H1 (cell line): ENCODE measurements at regions not wholly inside any gene's neighbourhood (a gene's known extent, or its start where the extent isn't known, plus 50 kb on each side); places are given as distances from the start of the nearest gene placed in this dataset.

ENCODE experiments used
- CTCF ChIA-PET: fragments of 300-600 bp; sonication (Branson Sonifier 250); formaldehyde crosslinking; loops from one replicate; lab custom pipeline; 2021; ENCODE audit not compliant: partially characterized antibody; lab: Charles Lee
- POLR2A ChIA-PET: fragments of 300-600 bp; sonication (Branson Sonifier 250); formaldehyde crosslinking; loops from one replicate; lab custom pipeline; 2021; ENCODE audit warnings: inconsistent platforms; ENCODE audit not compliant: partially characterized antibody; lab: Charles Lee
- DNase-seq, 2 experiments: peaks; one replicate each; pipeline versions ENCODE4 v3.0.0 to v3.0.0-alpha.2; 2010 to 2022; ENCODE audit warnings: low spot score in 2 of 2, low read depth in 1 of 2, mixed read lengths in 1 of 2
- FAIRE-seq: peaks from 2 replicates; lab custom pipeline; 2011; peaks lifted over from hg19 to GRCh38; lab: Jason Lieb, UNC
- H2AFZ ChIP-seq: 2 replicates; pipeline ENCODE4 v1.8.1; 2012; ENCODE audit warnings: low read length, inconsistent platforms
- H2AK5ac ChIP-seq: 2 replicates; pipeline ENCODE4 v1.6.1; 2013; ENCODE audit warnings: low read depth, low read length
- H2BK120ac ChIP-seq: replicated peaks from 2 replicates; pipeline ENCODE3; 2013; ENCODE audit warnings: low read depth, low read length, inconsistent platforms
- H2BK12ac ChIP-seq: 2 replicates; pipeline ENCODE4 v1.6.1; 2013; ENCODE audit warnings: low read depth, low read length
- H2BK15ac ChIP-seq: 2 replicates; pipeline ENCODE4 v1.6.1; 2013; ENCODE audit warnings: low read length
- H2BK20ac ChIP-seq: 2 replicates; pipeline ENCODE4 v1.6.1; 2013; ENCODE audit warnings: low read length
- H2BK5ac ChIP-seq: 2 replicates; pipeline ENCODE4 v1.6.1; 2013; ENCODE audit warnings: low read depth, low read length
- H3K14ac ChIP-seq: 2 replicates; pipeline ENCODE4 v1.6.1; 2013; ENCODE audit warnings: inconsistent platforms; ENCODE audit not compliant: insufficient read length
- H3K18ac ChIP-seq: 2 replicates; pipeline ENCODE4 v1.6.1; 2013; ENCODE audit warnings: low read length; ENCODE audit errors: extremely low read depth
- H3K23ac ChIP-seq: 2 replicates; pipeline ENCODE4 v1.6.1; 2013; ENCODE audit warnings: inconsistent platforms; ENCODE audit not compliant: insufficient read length
- H3K23me2 ChIP-seq: 2 replicates; pipeline ENCODE4 v1.6.1; 2013; ENCODE audit warnings: low read depth, low read length
- H3K27ac ChIP-seq: 2 replicates; pipeline ENCODE4 v1.6.1; 2011; ENCODE audit warnings: low read depth, low read length, inconsistent platforms
- H3K27me3 ChIP-seq, 4 experiments: replicated peaks in 1 of 4; 1 replicate in 1 of 4; 2 replicates in 3 of 4; pipeline versions ENCODE4 v1.6.1 to v1.8.1; 2011 to 2013; ENCODE audit warnings: low read length in 3 of 4, mild to moderate bottlenecking in 3 of 4, inconsistent platforms in 2 of 4, mixed read lengths in 2 of 4, moderate library complexity in 1 of 4; ENCODE audit not compliant: control insufficient read depth in 3 of 4, insufficient read depth in 3 of 4; ENCODE audit errors: extremely low read depth in 1 of 4
- H3K36me3 ChIP-seq, 4 experiments: 2 replicates each; pipeline versions ENCODE4 v1.6.1 to v1.8.1; 2011 to 2013; ENCODE audit warnings: mild to moderate bottlenecking in 4 of 4, low read length in 3 of 4, moderate library complexity in 2 of 4, control low read depth in 1 of 4, inconsistent platforms in 1 of 4; ENCODE audit not compliant: insufficient read depth in 4 of 4, control insufficient read depth in 2 of 4
- H3K4ac ChIP-seq: replicated peaks from 2 replicates; pipeline ENCODE3; 2013; ENCODE audit warnings: low read length, low read depth, mixed read lengths, inconsistent platforms; ENCODE audit not compliant: insufficient read length
- H3K4me1 ChIP-seq, 4 experiments: replicated peaks in 1 of 4; 1 replicate in 1 of 4; 2 replicates in 3 of 4; pipeline versions ENCODE4 v1.6.1 to v1.8.1; 2011 to 2013; ENCODE audit warnings: low read length in 3 of 4, inconsistent platforms in 2 of 4, mixed read lengths in 1 of 4; ENCODE audit not compliant: insufficient read depth in 4 of 4, control insufficient read depth in 3 of 4
- H3K4me2 ChIP-seq, 2 experiments: 2 replicates each; pipeline versions ENCODE4 v1.6.1 to v1.8.1; 2011 to 2013; ENCODE audit warnings: low read depth in 2 of 2, low read length in 2 of 2, control low read depth in 1 of 2, inconsistent platforms in 1 of 2, mild to moderate bottlenecking in 1 of 2; ENCODE audit not compliant: insufficient read depth in 1 of 2
- H3K4me3 ChIP-seq, 4 experiments: fragments of 200-600, 300-600 bp in 1 of 4; sonication (generic), shearing (Covaris generic), sonication (Bioruptor Twin) in 1 of 4; 2 replicates each; pipeline versions ENCODE4 v1.5.1 to v1.8.1; 2011 to 2016; ENCODE audit warnings: low read length in 4 of 4, low read depth in 3 of 4, control low read depth in 2 of 4, inconsistent platforms in 2 of 4, mild to moderate bottlenecking in 2 of 4, mixed read lengths in 1 of 4, moderate library complexity in 1 of 4; ENCODE audit not compliant: insufficient read depth in 2 of 4; ENCODE audit errors: extremely low read depth in 1 of 4
- H3K56ac ChIP-seq: replicated peaks from 2 replicates; pipeline ENCODE3; 2013; ENCODE audit warnings: low read depth, mild to moderate bottlenecking, mixed read lengths, low read length, inconsistent platforms; ENCODE audit not compliant: insufficient read length
- H3K79me1 ChIP-seq: 2 replicates; pipeline ENCODE4 v1.6.1; 2013; ENCODE audit warnings: low read depth, low read length, control low read depth
- H3K79me2 ChIP-seq, 2 experiments: 2 replicates each; pipeline versions ENCODE4 v1.6.1 to v1.8.1; 2012 to 2013; ENCODE audit warnings: low read length in 2 of 2, mild to moderate bottlenecking in 2 of 2, inconsistent platforms in 1 of 2; ENCODE audit not compliant: insufficient read depth in 2 of 2, control insufficient read depth in 1 of 2
- H3K9ac ChIP-seq, 4 experiments: replicated peaks in 1 of 4; 1 replicate in 1 of 4; 2 replicates in 3 of 4; pipeline versions ENCODE4 v1.6.1 to v1.8.1; 2011 to 2013; ENCODE audit warnings: low read depth in 3 of 4, low read length in 3 of 4, control low read depth in 2 of 4, mild to moderate bottlenecking in 2 of 4, moderate library complexity in 2 of 4, inconsistent platforms in 1 of 4; ENCODE audit errors: extremely low read depth in 1 of 4
- H3K9me3 ChIP-seq, 2 experiments: 2 replicates each; pipeline versions ENCODE4 v1.6.1 to v1.8.1; 2012 to 2013; ENCODE audit warnings: mild to moderate bottlenecking in 2 of 2, moderate library complexity in 2 of 2, control low read depth in 1 of 2, inconsistent platforms in 1 of 2, low read depth in 1 of 2, low read length in 1 of 2, mixed read lengths in 1 of 2; ENCODE audit not compliant: insufficient read depth in 2 of 2
- H4K20me1 ChIP-seq, 2 experiments: replicated peaks in 1 of 2; 2 replicates each; pipeline versions ENCODE3 to v1.8.1; 2011 to 2013; ENCODE audit warnings: inconsistent platforms in 2 of 2, low read length in 2 of 2, mild to moderate bottlenecking in 1 of 2; ENCODE audit not compliant: insufficient read depth in 2 of 2, control insufficient read depth in 1 of 2
- H4K5ac ChIP-seq: 2 replicates; pipeline ENCODE4 v1.6.1; 2013; ENCODE audit warnings: low read length, low read depth, mixed read lengths, inconsistent platforms; ENCODE audit not compliant: insufficient read length
- H4K8ac ChIP-seq: 2 replicates; pipeline ENCODE4 v1.8.0; 2013; ENCODE audit warnings: mild to moderate bottlenecking, moderate library complexity, low read length, inconsistent platforms; ENCODE audit not compliant: insufficient read depth; ENCODE audit errors: extremely low read depth
- H4K91ac ChIP-seq: replicated peaks from 2 replicates; pipeline ENCODE3; 2013; ENCODE audit warnings: low read length, mixed read lengths, inconsistent platforms; ENCODE audit not compliant: insufficient read length
- ASH2L ChIP-seq: fragments of 200-600, 300-600 bp; sonication (generic); IDR thresholded peaks from one replicate; pipeline ENCODE4 v1.7.1; 2017; ENCODE audit warnings: low read length
- BACH1 ChIP-seq: IDR thresholded peaks from 2 replicates; pipeline ENCODE4 v1.6.1; 2012; ENCODE audit warnings: low read length, improper control_type of control experiment
- EGR1 ChIP-seq: IDR thresholded peaks from 2 replicates; pipeline ENCODE4 v1.6.1; 2011; ENCODE audit warnings: low read depth, low read length, borderline replicate concordance
- GABPA ChIP-seq: IDR thresholded peaks from 2 replicates; pipeline ENCODE4 v1.6.1; 2011; ENCODE audit warnings: mild to moderate bottlenecking, low read length, moderate library complexity, borderline replicate concordance; ENCODE audit not compliant: insufficient read depth
- SAP30 ChIP-seq: fragments of 300-600 bp; sonication (generic); IDR thresholded peaks from 2 replicates; pipeline ENCODE4 v1.7.1; 2012; ENCODE audit warnings: low read length, moderate library complexity, mild to moderate bottlenecking, inconsistent platforms; ENCODE audit not compliant: insufficient read depth, insufficient replicate concordance
- SIX5 ChIP-seq: IDR thresholded peaks from 2 replicates; pipeline ENCODE4 v1.6.1; 2011; ENCODE audit warnings: mild to moderate bottlenecking, low read depth, low read length
- SP1 ChIP-seq: IDR thresholded peaks from 2 replicates; pipeline ENCODE4 v1.6.1; 2011; ENCODE audit warnings: low read depth, low read length
- SP4 ChIP-seq: IDR thresholded peaks from 2 replicates; pipeline ENCODE4 v1.6.1; 2012; ENCODE audit warnings: low read length, inconsistent platforms
- SUZ12 ChIP-seq: fragments of 200-600 bp; sonication (generic); IDR thresholded peaks from 2 replicates; pipeline ENCODE4 v1.6.1; 2012; ENCODE audit warnings: mild to moderate bottlenecking, inconsistent platforms, low read length, moderate library complexity, mixed read lengths
- TAF1 ChIP-seq: IDR thresholded peaks from 2 replicates; pipeline ENCODE4 v1.6.1; 2011; ENCODE audit warnings: mild to moderate bottlenecking, low read depth, low read length
- TAF7 ChIP-seq: optimal IDR thresholded peaks from 2 replicates; pipeline ENCODE3; 2011; ENCODE audit warnings: low read depth, mild to moderate bottlenecking, inconsistent platforms, low read length, moderate library complexity, borderline replicate concordance
- YY1 ChIP-seq: IDR thresholded peaks from 2 replicates; pipeline ENCODE4 v1.6.1; 2011; ENCODE audit warnings: low read depth, mild to moderate bottlenecking, low read length
- ZNF274 ChIP-seq: IDR thresholded peaks from 2 replicates; pipeline ENCODE4 v1.7.0; 2012; ENCODE audit warnings: low read length, borderline replicate concordance; ENCODE audit errors: extremely low read depth
- WGBS, 2 experiments: shearing (Covaris generic) in 1 of 2; methylation state at CpG; one replicate each; pipeline versions ENCODE4 v1.1.6 to v1.1.7; 2013 to 2015; ENCODE audit warnings: low lambda C conversion rate in 2 of 2, mixed read lengths in 2 of 2, inconsistent platforms in 1 of 2, low coverage in 1 of 2, missing lambda C conversion rate in 1 of 2; ENCODE audit not compliant: insufficient replicate concordance in 2 of 2, insufficient coverage in 1 of 2, insufficient read length in 1 of 2; ENCODE audit errors: extremely low coverage in 1 of 2, missing lambda C conversion rate in 1 of 2; 5-methylcytosine and 5-hydroxymethylcytosine counted together
- TF ChIP-seq, protein P1 (sequence below), 3 experiments: IDR thresholded peaks; 1 replicate in 2 of 3; 2 replicates in 1 of 3; pipeline versions ENCODE4 v1.5.1 to v1.6.1; 2011; ENCODE audit warnings: low read length in 3 of 3, mild to moderate bottlenecking in 3 of 3, inconsistent platforms in 2 of 3, low read depth in 1 of 3, moderate library complexity in 1 of 3; ENCODE audit not compliant: insufficient read depth in 1 of 3; ENCODE audit errors: control extremely low read depth in 1 of 3

DNA sequence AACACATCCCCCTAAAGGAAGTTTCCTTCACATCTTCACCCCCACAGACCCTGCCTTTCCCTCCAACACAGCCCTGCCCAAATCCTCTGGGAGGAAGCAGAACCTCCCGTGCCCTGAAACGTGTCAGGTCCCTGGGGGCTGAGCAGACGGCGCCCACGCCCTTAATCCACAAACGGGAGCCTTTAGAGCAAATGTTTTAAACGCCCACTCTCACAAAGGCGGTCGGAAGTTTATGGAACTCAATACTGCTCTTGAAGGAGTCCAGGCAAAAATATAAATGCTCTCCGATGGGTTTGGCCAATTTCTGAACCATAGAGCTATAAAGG, 237.1 kb upstream of the AFDN start:
- Histone ChIP-seq H2BK12ac (no peak overlapping the region), H4K5ac (no peak overlapping the region), H2BK20ac (no peak overlapping the region), H3K27ac (no peak overlapping the region), H3K23ac (no peak overlapping the region), H3K4me2 (no peak overlapping the region), H4K20me1 (peaks cover 0 to 8% of the 10 kb centered on the region in 2 experiments), H2AK5ac (no peak overlapping the region), H3K4me3 (no peak overlapping the region), H3K79me1 (no peaks in the 10 kb centered on the region), H3K4me1 (no peaks in the 10 kb centered on the region), H4K91ac (no peak overlapping the region), H2BK15ac (no peak overlapping the region), H3K9me3 (no peaks in the 10 kb centered on the region; a peak in 1 of 4 replicates), H3K36me3 (no peaks in the 10 kb centered on the region), H4K8ac (no peak overlapping the region), H3K9ac (no peak overlapping the region), H3K4ac (no peak overlapping the region), H3K79me2 (no peaks in the 10 kb centered on the region), H2BK120ac (no peak overlapping the region), H3K27me3 (no peaks in the 10 kb centered on the region), H3K18ac (no peak overlapping the region), H3K23me2 (peaks cover 13% of the 10 kb centered on the region; the same call in 1 of the 2 replicates), H2BK5ac (no peak overlapping the region), H2AFZ (no peak overlapping the region), H3K14ac (no peak overlapping the region), H3K56ac (no peak overlapping the region)
- ChIA-PET POLR2A (no interaction called here), CTCF (no interaction called here)
- FAIRE-seq (no peak), DNase-seq (no peak)
- 92% methylated on average over 10 of the region's 10 CpGs; no CpG with 5 or more reads in 1 of the 2 experiments for WGBS, 2 experiments
- TF ChIP-seq SP4, result no peak
- no peak for TF ChIP-seq GABPA
- no peak for TF ChIP-seq SP1
- TF ChIP-seq SUZ12, result no peak
- TF ChIP-seq EGR1, result no peak
- TF ChIP-seq, protein P1, sequence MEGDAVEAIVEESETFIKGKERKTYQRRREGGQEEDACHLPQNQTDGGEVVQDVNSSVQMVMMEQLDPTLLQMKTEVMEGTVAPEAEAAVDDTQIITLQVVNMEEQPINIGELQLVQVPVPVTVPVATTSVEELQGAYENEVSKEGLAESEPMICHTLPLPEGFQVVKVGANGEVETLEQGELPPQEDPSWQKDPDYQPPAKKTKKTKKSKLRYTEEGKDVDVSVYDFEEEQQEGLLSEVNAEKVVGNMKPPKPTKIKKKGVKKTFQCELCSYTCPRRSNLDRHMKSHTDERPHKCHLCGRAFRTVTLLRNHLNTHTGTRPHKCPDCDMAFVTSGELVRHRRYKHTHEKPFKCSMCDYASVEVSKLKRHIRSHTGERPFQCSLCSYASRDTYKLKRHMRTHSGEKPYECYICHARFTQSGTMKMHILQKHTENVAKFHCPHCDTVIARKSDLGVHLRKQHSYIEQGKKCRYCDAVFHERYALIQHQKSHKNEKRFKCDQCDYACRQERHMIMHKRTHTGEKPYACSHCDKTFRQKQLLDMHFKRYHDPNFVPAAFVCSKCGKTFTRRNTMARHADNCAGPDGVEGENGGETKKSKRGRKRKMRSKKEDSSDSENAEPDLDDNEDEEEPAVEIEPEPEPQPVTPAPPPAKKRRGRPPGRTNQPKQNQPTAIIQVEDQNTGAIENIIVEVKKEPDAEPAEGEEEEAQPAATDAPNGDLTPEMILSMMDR (IDR thresholded peaks at IDR 0.05; ENCODE audit: control extremely low read depth in 1 of 3, insufficient read depth in 1 of 3, low read depth in 1 of 3, low read length in 3 of 3), result no peak
- TF ChIP-seq TAF7, result no peak
- no peak for TF ChIP-seq SAP30
- no peak for TF ChIP-seq ZNF274
- no peak for TF ChIP-seq ASH2L
- no peak for TF ChIP-seq YY1
- no peak for TF ChIP-seq BACH1
- TF ChIP-seq SIX5, result no peak
- TF ChIP-seq TAF1, result no peak
